ENCODE measurements at regions not wholly inside any gene's neighbourhood (a gene's known extent, or its start where the extent isn't known, plus 50 kb on each side); places are given as distances from the start of the nearest gene placed in this dataset.

- Histone ChIP-seq H3K9me3 (replicated peaks; ENCODE audit: control insufficient read depth, low read depth, low read length) (peaks cover 3% of the 10 kb centered on the region), H3K4me3 (ENCODE audit: low read length) (no peak overlapping the region), H3K4me1 (ENCODE audit: control insufficient read depth, insufficient read depth, low read length) (no peaks in the 10 kb centered on the region), H3K36me3 (ENCODE audit: control insufficient read depth, insufficient read depth, low read length) (no peaks in the 10 kb centered on the region), H3K27ac (ENCODE audit: low read length) (no peak overlapping the region), H3K27me3 (ENCODE audit: control insufficient read depth, insufficient read depth, low read length) (no peaks in the 10 kb centered on the region)
- DNase-seq, result no peak
- no CpG with 5 or more reads among the region's 1 CpG for WGBS (ENCODE audit: insufficient coverage)
These were observed 74.4 kb upstream of the ZNF648 start for GRCh38 chr1:182135946-182136345.

DNA sequence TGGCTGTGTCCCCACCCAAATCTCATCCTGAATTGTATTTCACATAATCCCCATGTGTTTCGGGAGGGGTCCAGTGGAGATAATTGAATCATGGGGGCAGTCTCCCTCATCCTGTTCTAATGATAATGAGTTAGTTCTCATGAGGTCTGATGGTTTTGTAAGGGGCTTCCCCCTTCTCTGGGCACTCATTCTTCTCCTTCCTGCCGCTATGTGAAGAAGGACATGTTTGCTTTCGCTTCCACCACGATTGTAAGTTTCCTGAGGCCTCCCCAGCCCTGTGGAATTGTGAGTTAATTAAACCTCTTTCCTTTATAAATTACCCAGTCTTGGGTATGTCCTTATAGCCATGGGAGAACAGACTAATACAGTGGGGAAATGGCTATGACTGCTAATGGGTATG, 72.7 kb upstream of the ZNF648 start:
- no peak overlapping the region for H3K27ac ChIP-seq (ENCODE audit: low read length)
- DNase-seq, result no peak
- H3K4me1 ChIP-seq (ENCODE audit: control insufficient read depth, insufficient read depth, low read length), result no peaks in the 10 kb centered on the region
- no peaks in the 10 kb centered on the region for H3K27me3 ChIP-seq (ENCODE audit: control insufficient read depth, insufficient read depth, low read length)
- H3K36me3 ChIP-seq (ENCODE audit: control insufficient read depth, insufficient read depth, low read length), result no peaks in the 10 kb centered on the region
- H3K9me3 ChIP-seq (replicated peaks; ENCODE audit: control insufficient read depth, low read depth, low read length), result peaks cover 3% of the 10 kb centered on the region
- WGBS (ENCODE audit: insufficient coverage), result no CpG with 5 or more reads among the region's 4 CpGs
- H3K4me3 ChIP-seq (ENCODE audit: low read length), result no peak overlapping the region

DNA sequence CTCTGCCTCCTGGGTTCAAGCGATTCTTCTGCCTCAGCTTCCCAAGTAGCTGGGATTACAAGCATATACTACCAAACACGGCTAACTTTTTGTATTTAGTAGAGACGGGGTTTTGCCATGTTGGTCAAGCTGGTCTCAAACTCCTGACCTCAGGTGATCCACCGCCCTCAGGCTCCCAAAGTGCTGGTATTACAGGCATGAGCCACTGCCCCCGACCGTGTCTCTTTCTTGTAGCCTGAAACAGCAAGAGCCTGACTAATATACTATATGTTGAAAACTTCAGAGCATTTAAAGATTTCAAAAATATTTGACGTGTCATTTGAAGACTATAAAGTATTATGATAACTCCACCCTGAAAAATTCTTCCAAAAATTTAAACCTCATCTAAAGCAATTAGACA, 71.7 kb upstream of the ZNF648 start:
- no peak overlapping the region for H3K27ac ChIP-seq (ENCODE audit: low read length)
- no peaks in the 10 kb centered on the region for H3K4me1 ChIP-seq (ENCODE audit: control insufficient read depth, insufficient read depth, low read length)
- WGBS (ENCODE audit: insufficient coverage), result 100% methylated on average over 2 of the region's 7 CpGs
- H3K36me3 ChIP-seq (ENCODE audit: control insufficient read depth, insufficient read depth, low read length), result no peaks in the 10 kb centered on the region
- peaks cover 3% of the 10 kb centered on the region for H3K9me3 ChIP-seq (replicated peaks; ENCODE audit: control insufficient read depth, low read depth, low read length)
- DNase-seq, result no peak
- H3K27me3 ChIP-seq (ENCODE audit: control insufficient read depth, insufficient read depth, low read length), result no peaks in the 10 kb centered on the region
- H3K4me3 ChIP-seq (ENCODE audit: low read length), result no peak overlapping the region

- no peak for DNase-seq
- Histone ChIP-seq H3K4me3 (ENCODE audit: low read length) (no peak overlapping the region), H3K36me3 (ENCODE audit: control insufficient read depth, insufficient read depth, low read length) (no peaks in the 10 kb centered on the region), H3K9me3 (replicated peaks; ENCODE audit: control insufficient read depth, low read depth, low read length) (peaks cover 3% of the 10 kb centered on the region), H3K27ac (ENCODE audit: low read length) (no peak overlapping the region), H3K4me1 (ENCODE audit: control insufficient read depth, insufficient read depth, low read length) (no peaks in the 10 kb centered on the region), H3K27me3 (ENCODE audit: control insufficient read depth, insufficient read depth, low read length) (no peaks in the 10 kb centered on the region)
- WGBS (ENCODE audit: insufficient coverage), result 76% methylated on average over 8 of the region's 9 CpGs
These were observed 67.9 kb upstream of the ZNF648 start for GRCh38 chr1:182129398-182129797.

GRCh38 chr1:182128502-182128901, 67.0 kb upstream of the ZNF648 start:
- H3K27me3 ChIP-seq (ENCODE audit: control insufficient read depth, insufficient read depth, low read length), result no peaks in the 10 kb centered on the region
- no peaks in the 10 kb centered on the region for H3K9me3 ChIP-seq (replicated peaks; ENCODE audit: control insufficient read depth, low read depth, low read length)
- DNase-seq, result no peak
- H3K36me3 ChIP-seq (ENCODE audit: control insufficient read depth, insufficient read depth, low read length), result no peaks in the 10 kb centered on the region
- no peaks in the 10 kb centered on the region for H3K4me1 ChIP-seq (ENCODE audit: control insufficient read depth, insufficient read depth, low read length)
- no peak overlapping the region for H3K4me3 ChIP-seq (ENCODE audit: low read length)
- no peak overlapping the region for H3K27ac ChIP-seq (ENCODE audit: low read length)
- WGBS (ENCODE audit: insufficient coverage), result 94% methylated on average over 6 of the region's 6 CpGs

- no peak overlapping the region for H3K27ac ChIP-seq (ENCODE audit: low read length)
- H3K27me3 ChIP-seq (ENCODE audit: control insufficient read depth, insufficient read depth, low read length), result no peaks in the 10 kb centered on the region
- no peak overlapping the region for H3K4me3 ChIP-seq (ENCODE audit: low read length)
- H3K4me1 ChIP-seq (ENCODE audit: control insufficient read depth, insufficient read depth, low read length), result no peaks in the 10 kb centered on the region
- no peak for DNase-seq
- H3K9me3 ChIP-seq (replicated peaks; ENCODE audit: control insufficient read depth, low read depth, low read length), result no peaks in the 10 kb centered on the region
- no peaks in the 10 kb centered on the region for H3K36me3 ChIP-seq (ENCODE audit: control insufficient read depth, insufficient read depth, low read length)
- no CpG with 5 or more reads among the region's 3 CpGs for WGBS (ENCODE audit: insufficient coverage)
These were observed 66.1 kb upstream of the ZNF648 start for GRCh38 chr1:182127656-182128055.

- 33% methylated on average over 1 of the region's 2 CpGs for WGBS (ENCODE audit: insufficient coverage)
- Histone ChIP-seq H3K27me3 (ENCODE audit: control insufficient read depth, insufficient read depth, low read length) (no peaks in the 10 kb centered on the region), H3K4me1 (ENCODE audit: control insufficient read depth, insufficient read depth, low read length) (peaks cover 8% of the 10 kb centered on the region)
These were observed 64.8 kb upstream of the ZNF648 start for GRCh38 chr1:182126272-182126800.

DNA sequence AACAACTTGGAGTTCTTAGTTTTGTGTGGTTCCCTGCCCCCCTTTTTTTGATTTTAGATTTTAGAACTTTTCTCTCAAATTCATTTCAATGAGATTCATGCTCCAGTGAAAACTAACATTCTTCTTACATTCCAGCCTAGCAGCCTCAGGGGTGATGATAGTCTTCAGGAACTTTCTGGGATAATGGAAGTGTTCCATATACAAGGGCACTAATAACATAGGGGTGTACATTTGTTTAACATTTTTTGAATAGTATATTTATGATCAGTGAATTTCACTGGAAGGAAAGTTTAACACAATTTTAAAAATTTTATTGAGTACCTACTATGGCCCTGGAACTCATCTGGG, 61.4 kb upstream of the ZNF648 start:
- Histone ChIP-seq H3K36me3 (ENCODE audit: control insufficient read depth, insufficient read depth, low read length) (no peaks in the 10 kb centered on the region), H3K4me1 (ENCODE audit: control insufficient read depth, insufficient read depth, low read length) (peaks cover 17% of the 10 kb centered on the region), H3K27ac (ENCODE audit: low read length) (no peak overlapping the region), H3K9me3 (replicated peaks; ENCODE audit: control insufficient read depth, low read depth, low read length) (no peaks in the 10 kb centered on the region), H3K4me3 (ENCODE audit: low read length) (no peak overlapping the region), H3K27me3 (ENCODE audit: control insufficient read depth, insufficient read depth, low read length) (no peaks in the 10 kb centered on the region)
- DNase-seq, result no peak

More at GRCh38 chr1:182126272-182126800, 64.8 kb upstream of the ZNF648 start:
- Histone ChIP-seq H3K27ac (ENCODE audit: low read length) (no peak overlapping the region), H3K4me3 (ENCODE audit: low read length) (no peak overlapping the region), H3K36me3 (ENCODE audit: control insufficient read depth, insufficient read depth, low read length) (no peaks in the 10 kb centered on the region), H3K9me3 (replicated peaks; ENCODE audit: control insufficient read depth, low read depth, low read length) (no peaks in the 10 kb centered on the region)
- DNase-seq, result no peak

- Histone ChIP-seq H3K4me3 (ENCODE audit: low read length) (no peak overlapping the region), H3K36me3 (ENCODE audit: control insufficient read depth, insufficient read depth, low read length) (no peaks in the 10 kb centered on the region), H3K27me3 (ENCODE audit: control insufficient read depth, insufficient read depth, low read length) (no peaks in the 10 kb centered on the region), H3K4me1 (ENCODE audit: control insufficient read depth, insufficient read depth, low read length) (peaks cover 17% of the 10 kb centered on the region), H3K27ac (ENCODE audit: low read length) (peak overlapping the region; percentile 72), H3K9me3 (replicated peaks; ENCODE audit: control insufficient read depth, low read depth, low read length) (no peaks in the 10 kb centered on the region)
- no CpG with 5 or more reads among the region's 1 CpG for WGBS (ENCODE audit: insufficient coverage)
- DNase-seq, result peak; percentile 55
These were observed 60.9 kb upstream of the ZNF648 start for GRCh38 chr1:182122256-182122912.

GRCh38 chr1:182121787-182122186, 60.3 kb upstream of the ZNF648 start:
- no peak for DNase-seq
- no CpG with 5 or more reads among the region's 2 CpGs for WGBS (ENCODE audit: insufficient coverage)
- peaks cover 17% of the 10 kb centered on the region for H3K4me1 ChIP-seq (ENCODE audit: control insufficient read depth, insufficient read depth, low read length)
- H3K36me3 ChIP-seq (ENCODE audit: control insufficient read depth, insufficient read depth, low read length), result no peaks in the 10 kb centered on the region
- no peaks in the 10 kb centered on the region for H3K9me3 ChIP-seq (replicated peaks; ENCODE audit: control insufficient read depth, low read depth, low read length)
- no peak overlapping the region for H3K4me3 ChIP-seq (ENCODE audit: low read length)
- H3K27ac ChIP-seq (ENCODE audit: low read length), result peak overlapping the region; percentile 72
- H3K27me3 ChIP-seq (ENCODE audit: control insufficient read depth, insufficient read depth, low read length), result no peaks in the 10 kb centered on the region

All from muscle of leg (tissue), 3 donors.